DND-41 (cell line): ENCODE measurements at regions not wholly inside any gene's neighbourhood (a gene's known extent, or its start where the extent isn't known, plus 50 kb on each side); places are given as distances from the start of the nearest gene placed in this dataset.

Experiments used
- ATAC-seq: fragments of 200-7000 bp; cut with Tn5 transposase; 3 replicates; pipeline ENCODE4 v1.9.1; 2021; ENCODE audit warnings: low read depth; ENCODE audit not compliant: insufficient read depth
- DNase-seq: peaks from one replicate; pipeline ENCODE4 v3.0.0-alpha.2; 2020
- H2AFZ ChIP-seq: 2 replicates; pipeline ENCODE4 v1.6.0; 2012; ENCODE audit warnings: low read depth, low read length
- H3K27ac ChIP-seq: 2 replicates; pipeline ENCODE4 v1.5.1; 2012; ENCODE audit warnings: low read length, inconsistent platforms
- H3K27me3 ChIP-seq: fragments of 200-600 bp; sonication (generic); 2 replicates; pipeline ENCODE4 v1.6.0; 2012; ENCODE audit warnings: low read length, mild to moderate bottlenecking, inconsistent platforms; ENCODE audit not compliant: insufficient read depth, poor library complexity
- H3K36me3 ChIP-seq: 2 replicates; pipeline ENCODE4 v1.5.1; 2012; ENCODE audit warnings: low read length, inconsistent platforms; ENCODE audit not compliant: insufficient read depth
- H3K4me1 ChIP-seq: 2 replicates; pipeline ENCODE4 v1.5.1; 2012; ENCODE audit warnings: mild to moderate bottlenecking, low read length; ENCODE audit not compliant: insufficient read depth
- H3K4me2 ChIP-seq: 2 replicates; pipeline ENCODE4 v1.6.0; 2012; ENCODE audit warnings: mild to moderate bottlenecking, moderate library complexity, low read length, inconsistent platforms; ENCODE audit not compliant: insufficient read depth
- H3K4me3 ChIP-seq, 2 experiments: fragments of 200-600 bp in 1 of 2; shearing (Covaris generic) in 1 of 2; 2 replicates each; pipeline ENCODE4 v1.5.1; 2012 to 2016; ENCODE audit warnings: inconsistent platforms in 2 of 2, low read length in 2 of 2, mild to moderate bottlenecking in 2 of 2, low read depth in 1 of 2, moderate library complexity in 1 of 2
- H3K79me2 ChIP-seq: 2 replicates; pipeline ENCODE4 v1.6.0; 2012; ENCODE audit warnings: low read length, inconsistent platforms; ENCODE audit not compliant: insufficient read depth
- H3K9ac ChIP-seq: 2 replicates; pipeline ENCODE4 v1.6.0; 2012; ENCODE audit warnings: low read depth, mild to moderate bottlenecking, inconsistent platforms, low read length, moderate library complexity
- H3K9me3 ChIP-seq: 2 replicates; pipeline ENCODE4 v1.5.1; 2012; ENCODE audit warnings: low read length, moderate library complexity, mild to moderate bottlenecking, inconsistent platforms; ENCODE audit not compliant: insufficient read depth, severe bottlenecking
- H4K20me1 ChIP-seq: 2 replicates; pipeline ENCODE4 v1.6.0; 2012; ENCODE audit warnings: low read length; ENCODE audit not compliant: insufficient read depth
- EZH2 ChIP-seq: IDR thresholded peaks from 3 replicates; pipeline ENCODE4 v1.6.1; 2012; ENCODE audit warnings: borderline replicate concordance, low read depth, mild to moderate bottlenecking, moderate library complexity, low read length, inconsistent platforms; ENCODE audit not compliant: severe bottlenecking
- TF ChIP-seq, protein P1 (sequence below): IDR thresholded peaks from 2 replicates; pipeline ENCODE4 v1.5.1; 2012; ENCODE audit warnings: borderline replicate concordance, low read length, moderate library complexity, mild to moderate bottlenecking; ENCODE audit not compliant: poor library complexity, severe bottlenecking; ENCODE audit errors: extremely low read depth

DNA sequence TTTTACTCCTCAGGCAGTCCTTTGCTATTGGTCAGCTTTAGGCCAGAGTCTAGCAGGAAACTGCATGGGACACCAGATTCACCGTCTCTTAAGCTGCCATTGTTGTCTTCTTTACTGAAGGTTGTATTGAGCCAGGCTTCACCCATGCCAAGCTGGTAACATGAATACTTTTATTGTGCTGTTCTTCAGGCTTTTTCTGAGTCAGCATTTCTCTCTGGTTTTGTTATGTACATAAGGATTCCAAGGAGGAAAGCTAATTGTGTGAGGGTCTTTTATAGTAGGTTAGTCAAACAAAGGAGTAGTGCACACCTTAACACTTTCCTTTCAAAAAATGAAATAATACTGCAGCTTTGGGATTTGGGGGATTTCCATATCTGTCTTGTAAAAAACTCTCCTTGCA lies 252.8 kb downstream of the JRKL start:
- Histone ChIP-seq H3K27me3 (no peaks in the 10 kb centered on the region), H3K9ac (no peak overlapping the region), H3K36me3 (no peaks in the 10 kb centered on the region), H3K9me3 (no peaks in the 10 kb centered on the region), H3K79me2 (no peaks in the 10 kb centered on the region), H3K4me2 (no peak overlapping the region), H2AFZ (no peak overlapping the region), H3K27ac (no peak overlapping the region), H3K4me3 (no peak overlapping the region), H4K20me1 (no peaks in the 10 kb centered on the region), H3K4me1 (no peaks in the 10 kb centered on the region)
- no peak for DNase-seq
- TF ChIP-seq EZH2: no peak
- TF ChIP-seq, protein P1, sequence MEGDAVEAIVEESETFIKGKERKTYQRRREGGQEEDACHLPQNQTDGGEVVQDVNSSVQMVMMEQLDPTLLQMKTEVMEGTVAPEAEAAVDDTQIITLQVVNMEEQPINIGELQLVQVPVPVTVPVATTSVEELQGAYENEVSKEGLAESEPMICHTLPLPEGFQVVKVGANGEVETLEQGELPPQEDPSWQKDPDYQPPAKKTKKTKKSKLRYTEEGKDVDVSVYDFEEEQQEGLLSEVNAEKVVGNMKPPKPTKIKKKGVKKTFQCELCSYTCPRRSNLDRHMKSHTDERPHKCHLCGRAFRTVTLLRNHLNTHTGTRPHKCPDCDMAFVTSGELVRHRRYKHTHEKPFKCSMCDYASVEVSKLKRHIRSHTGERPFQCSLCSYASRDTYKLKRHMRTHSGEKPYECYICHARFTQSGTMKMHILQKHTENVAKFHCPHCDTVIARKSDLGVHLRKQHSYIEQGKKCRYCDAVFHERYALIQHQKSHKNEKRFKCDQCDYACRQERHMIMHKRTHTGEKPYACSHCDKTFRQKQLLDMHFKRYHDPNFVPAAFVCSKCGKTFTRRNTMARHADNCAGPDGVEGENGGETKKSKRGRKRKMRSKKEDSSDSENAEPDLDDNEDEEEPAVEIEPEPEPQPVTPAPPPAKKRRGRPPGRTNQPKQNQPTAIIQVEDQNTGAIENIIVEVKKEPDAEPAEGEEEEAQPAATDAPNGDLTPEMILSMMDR: no peak
- no peak for ATAC-seq

DNA sequence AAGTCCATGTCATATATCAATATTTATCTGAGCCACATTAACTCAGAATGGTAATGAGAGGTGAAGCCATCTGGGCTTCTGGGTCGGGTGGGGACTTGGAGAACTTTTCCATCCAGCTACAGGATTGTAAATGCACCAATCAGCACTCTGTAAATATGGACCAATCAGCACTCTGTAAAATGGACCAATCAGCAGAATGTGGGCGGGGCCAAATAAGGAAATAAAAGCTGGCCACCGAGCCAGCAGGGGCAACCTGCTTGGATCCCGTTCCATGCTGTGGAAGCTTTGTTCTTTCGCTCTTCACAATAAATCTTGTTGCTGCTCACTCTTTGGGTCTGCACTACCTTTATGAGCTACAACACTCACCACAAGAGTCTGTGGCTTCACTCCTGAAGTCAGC lies 253.4 kb downstream of the JRKL start:
- Histone ChIP-seq H4K20me1 (no peaks in the 10 kb centered on the region), H3K27ac (no peak overlapping the region), H3K4me1 (no peaks in the 10 kb centered on the region), H3K9me3 (no peaks in the 10 kb centered on the region), H3K36me3 (no peaks in the 10 kb centered on the region), H3K79me2 (no peaks in the 10 kb centered on the region), H3K4me3 (no peak overlapping the region), H2AFZ (no peak overlapping the region), H3K4me2 (no peak overlapping the region), H3K27me3 (no peaks in the 10 kb centered on the region), H3K9ac (no peak overlapping the region)
- no peak for ATAC-seq
- TF ChIP-seq, protein P1: no peak
- no peak for TF ChIP-seq EZH2
- no peak for DNase-seq

DNA sequence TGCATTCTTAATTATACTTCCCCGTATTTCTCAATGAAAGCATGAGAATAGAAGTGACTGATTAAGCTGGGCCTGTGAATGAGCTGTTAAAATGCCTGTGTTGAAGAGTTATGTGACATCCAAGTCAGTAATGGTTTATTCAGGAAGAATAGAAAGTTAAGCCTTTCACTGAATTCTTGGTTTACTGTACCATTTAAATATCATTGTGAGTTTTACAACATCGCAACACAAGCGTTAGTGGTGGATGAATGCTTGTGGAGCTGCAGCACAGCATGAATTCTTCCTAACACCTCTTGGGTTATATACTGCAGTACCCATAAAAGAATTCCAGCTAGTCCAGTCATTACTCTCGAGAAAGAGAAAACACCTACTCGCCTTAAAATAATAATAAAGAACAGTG lies 257.8 kb downstream of the JRKL start:
- Histone ChIP-seq H3K9me3 (no peaks in the 10 kb centered on the region), H3K4me3 (no peak overlapping the region), H3K4me1 (no peaks in the 10 kb centered on the region), H3K9ac (no peak overlapping the region), H3K79me2 (no peaks in the 10 kb centered on the region), H3K36me3 (no peaks in the 10 kb centered on the region), H4K20me1 (no peaks in the 10 kb centered on the region), H3K4me2 (no peak overlapping the region), H2AFZ (no peak overlapping the region), H3K27ac (no peak overlapping the region), H3K27me3 (no peaks in the 10 kb centered on the region)
- DNase-seq: no peak
- TF ChIP-seq, protein P1: no peak
- ATAC-seq: no peak

DNA sequence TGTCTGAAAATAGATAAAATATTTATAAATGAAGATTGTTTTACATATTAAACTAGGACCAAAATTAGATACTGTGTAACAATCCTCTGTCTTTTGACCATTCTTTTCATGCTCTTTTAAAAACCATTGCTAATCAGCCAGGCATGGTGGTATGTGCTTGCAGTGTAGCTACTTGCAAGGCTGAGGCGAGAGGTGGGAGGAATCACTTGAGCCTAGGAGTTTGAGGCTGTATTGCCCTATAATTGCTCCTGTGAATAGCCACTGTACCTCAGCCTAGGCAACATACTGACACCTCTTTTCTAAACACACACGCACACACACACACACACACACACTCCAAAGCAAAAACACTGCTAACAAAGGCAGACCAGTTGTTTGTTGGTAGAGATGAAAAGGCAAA lies 259.2 kb downstream of the JRKL start:
- H3K4me1 ChIP-seq: no peaks in the 10 kb centered on the region
- no peak overlapping the region for H3K4me3 ChIP-seq
- no peak for DNase-seq
- no peak for ATAC-seq
- H4K20me1 ChIP-seq: no peaks in the 10 kb centered on the region
- no peaks in the 10 kb centered on the region for H3K79me2 ChIP-seq
- TF ChIP-seq EZH2: no peak
- TF ChIP-seq, protein P1: no peak
- no peak overlapping the region for H3K27ac ChIP-seq
- H2AFZ ChIP-seq: no peak overlapping the region
- no peaks in the 10 kb centered on the region for H3K36me3 ChIP-seq
- no peak overlapping the region for H3K9ac ChIP-seq
- no peaks in the 10 kb centered on the region for H3K9me3 ChIP-seq
- H3K4me2 ChIP-seq: no peak overlapping the region
- no peaks in the 10 kb centered on the region for H3K27me3 ChIP-seq
